ENCODE measurements at regions not wholly inside any gene's neighbourhood (a gene's known extent, or its start where the extent isn't known, plus 50 kb on each side); places are given as distances from the start of the nearest gene placed in this dataset.

DNA sequence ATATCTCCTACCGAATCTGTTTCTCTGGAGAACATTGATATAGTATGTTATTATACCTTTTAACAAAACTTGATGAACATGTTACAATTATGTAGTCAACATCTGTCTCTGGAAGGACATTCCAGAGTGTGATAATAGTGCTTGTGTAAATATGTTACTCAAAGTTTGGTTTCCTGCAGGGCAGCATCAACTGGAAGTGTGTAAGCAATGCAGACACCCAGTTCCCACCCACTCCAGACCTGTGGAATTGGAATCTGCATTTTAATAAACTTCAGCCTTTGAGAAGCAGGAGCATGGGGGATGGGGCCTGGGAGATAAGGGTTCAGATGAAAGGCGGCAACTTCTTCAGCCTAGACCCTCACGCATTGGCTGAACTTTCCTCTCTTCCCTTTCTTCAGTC is 398.9 kb downstream of the RND3 start:
- H3K79me2 ChIP-seq (ENCODE audit: insufficient read depth, low read length), result no peaks in the 10 kb centered on the region
- TF ChIP-seq, protein P1, sequence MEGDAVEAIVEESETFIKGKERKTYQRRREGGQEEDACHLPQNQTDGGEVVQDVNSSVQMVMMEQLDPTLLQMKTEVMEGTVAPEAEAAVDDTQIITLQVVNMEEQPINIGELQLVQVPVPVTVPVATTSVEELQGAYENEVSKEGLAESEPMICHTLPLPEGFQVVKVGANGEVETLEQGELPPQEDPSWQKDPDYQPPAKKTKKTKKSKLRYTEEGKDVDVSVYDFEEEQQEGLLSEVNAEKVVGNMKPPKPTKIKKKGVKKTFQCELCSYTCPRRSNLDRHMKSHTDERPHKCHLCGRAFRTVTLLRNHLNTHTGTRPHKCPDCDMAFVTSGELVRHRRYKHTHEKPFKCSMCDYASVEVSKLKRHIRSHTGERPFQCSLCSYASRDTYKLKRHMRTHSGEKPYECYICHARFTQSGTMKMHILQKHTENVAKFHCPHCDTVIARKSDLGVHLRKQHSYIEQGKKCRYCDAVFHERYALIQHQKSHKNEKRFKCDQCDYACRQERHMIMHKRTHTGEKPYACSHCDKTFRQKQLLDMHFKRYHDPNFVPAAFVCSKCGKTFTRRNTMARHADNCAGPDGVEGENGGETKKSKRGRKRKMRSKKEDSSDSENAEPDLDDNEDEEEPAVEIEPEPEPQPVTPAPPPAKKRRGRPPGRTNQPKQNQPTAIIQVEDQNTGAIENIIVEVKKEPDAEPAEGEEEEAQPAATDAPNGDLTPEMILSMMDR (IDR thresholded peaks at IDR 0.05; ENCODE audit: low read length), result no peak
- TF ChIP-seq EZH2 (IDR thresholded peaks at IDR 0.05; ENCODE audit: borderline replicate concordance, low read length), result no peak

DNA sequence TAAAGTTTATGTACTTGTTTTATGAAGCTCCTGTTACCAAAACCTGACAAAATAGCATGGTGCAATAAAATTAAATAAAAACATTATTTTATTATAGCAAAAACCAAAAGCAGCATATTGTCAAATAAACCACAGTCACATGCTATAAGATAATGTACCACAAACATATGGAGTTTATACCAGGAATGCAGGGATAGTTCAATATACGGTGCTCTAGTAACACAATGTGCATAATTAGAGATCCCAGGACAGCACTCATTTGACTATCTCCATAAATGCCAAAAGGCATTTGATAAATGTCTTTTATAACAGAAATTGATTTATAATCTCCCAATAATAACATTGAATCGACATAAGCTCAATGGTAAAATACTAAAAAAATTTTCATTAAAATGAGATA is 402.0 kb downstream of the RND3 start:
- Histone ChIP-seq H3F3A (ENCODE audit: insufficient read depth, low read length) (no peaks in the 10 kb centered on the region), H3K36me3 (ENCODE audit: insufficient read depth, low read length) (no peaks in the 10 kb centered on the region), H3K27me3 (ENCODE audit: insufficient read depth, low read length) (no peaks in the 10 kb centered on the region), H2AFZ (ENCODE audit: low read length) (no peak overlapping the region), H3K4me1 (ENCODE audit: insufficient read depth, low read length, severe bottlenecking) (no peaks in the 10 kb centered on the region), H3K9me2 (ENCODE audit: low read depth, low read length) (no peaks in the 10 kb centered on the region; the same call in 1 of the 2 replicates), H3K9me3 (ENCODE audit: low read length) (no peaks in the 10 kb centered on the region), H3K79me2 (ENCODE audit: insufficient read depth, low read length) (no peaks in the 10 kb centered on the region), H4K20me1 (ENCODE audit: insufficient read depth, low read length) (no peaks in the 10 kb centered on the region), H3K27ac (ENCODE audit: low read depth, low read length, poor library complexity, severe bottlenecking) (no peak overlapping the region), H3K4me2 (ENCODE audit: low read length) (no peak overlapping the region), H3K9ac (ENCODE audit: low read length) (no peak overlapping the region), H3K4me3 (ENCODE audit: low read depth, low read length, poor library complexity, severe bottlenecking) (no peak overlapping the region)
- TF ChIP-seq EZH2 (IDR thresholded peaks at IDR 0.05; ENCODE audit: borderline replicate concordance, low read length), result no peak
- TF ChIP-seq, protein P1 (IDR thresholded peaks at IDR 0.05; ENCODE audit: low read length), result no peak

More for the DNA sequence above, 398.9 kb downstream of the RND3 start:
- Histone ChIP-seq H3K4me1 (ENCODE audit: insufficient read depth, low read length, severe bottlenecking) (no peaks in the 10 kb centered on the region), H3F3A (ENCODE audit: insufficient read depth, low read length) (no peaks in the 10 kb centered on the region), H3K9me3 (ENCODE audit: low read length) (no peaks in the 10 kb centered on the region), H3K36me3 (ENCODE audit: insufficient read depth, low read length) (no peaks in the 10 kb centered on the region), H4K20me1 (ENCODE audit: insufficient read depth, low read length) (no peaks in the 10 kb centered on the region), H3K27ac (ENCODE audit: low read depth, low read length, poor library complexity, severe bottlenecking) (no peak overlapping the region), H3K9me2 (ENCODE audit: low read depth, low read length) (no peaks in the 10 kb centered on the region; the same call in 1 of the 2 replicates), H3K27me3 (ENCODE audit: insufficient read depth, low read length) (no peaks in the 10 kb centered on the region), H3K9ac (ENCODE audit: low read length) (no peak overlapping the region), H3K4me3 (ENCODE audit: low read depth, low read length, poor library complexity, severe bottlenecking) (no peak overlapping the region), H3K4me2 (ENCODE audit: low read length) (no peak overlapping the region), H2AFZ (ENCODE audit: low read length) (no peak overlapping the region)

DNA sequence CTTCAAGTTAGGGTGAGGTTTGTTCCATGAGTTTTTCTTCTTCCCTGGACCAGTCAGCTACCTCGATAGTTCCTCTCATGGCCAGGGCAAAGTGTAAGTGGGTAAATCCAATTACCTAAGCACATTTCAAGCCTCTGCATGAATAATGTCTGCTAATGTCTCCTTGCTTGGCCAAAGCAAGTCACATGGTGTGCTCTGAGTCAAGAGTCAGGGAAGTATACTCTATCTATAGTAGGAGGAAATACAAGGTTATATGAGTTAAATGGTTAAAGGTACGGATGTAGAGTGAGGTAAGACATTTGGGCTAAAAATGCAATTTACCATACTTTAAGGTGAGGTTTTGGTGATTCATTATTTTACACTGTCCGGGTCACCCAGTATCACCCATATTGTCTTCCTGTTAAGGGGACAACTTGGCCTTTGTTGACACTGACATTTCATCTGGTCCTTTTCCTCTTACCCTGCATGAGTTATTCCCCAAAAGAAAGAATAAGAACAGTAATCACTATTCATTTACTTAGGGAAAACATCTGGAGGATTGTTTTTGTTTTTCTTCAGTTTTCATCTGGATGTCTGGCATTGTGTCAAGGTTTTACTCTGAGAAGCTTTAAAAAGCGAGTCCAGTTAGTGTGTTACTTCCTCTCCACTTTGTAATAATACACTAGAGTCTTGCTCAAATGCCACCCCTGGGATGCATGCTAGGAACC is 405.5 kb downstream of the RND3 start:
- Histone ChIP-seq H4K20me1 (ENCODE audit: insufficient read depth, low read length) (no peaks in the 10 kb centered on the region), H3K9ac (ENCODE audit: low read length) (no peak overlapping the region), H3K4me2 (ENCODE audit: low read length) (no peak overlapping the region), H3K4me3 (ENCODE audit: low read depth, low read length, poor library complexity, severe bottlenecking) (no peak overlapping the region), H3K4me1 (ENCODE audit: insufficient read depth, low read length, severe bottlenecking) (no peaks in the 10 kb centered on the region), H3F3A (ENCODE audit: insufficient read depth, low read length) (no peaks in the 10 kb centered on the region), H3K9me3 (ENCODE audit: low read length) (no peaks in the 10 kb centered on the region), H3K27me3 (ENCODE audit: insufficient read depth, low read length) (no peaks in the 10 kb centered on the region), H3K79me2 (ENCODE audit: insufficient read depth, low read length) (no peaks in the 10 kb centered on the region), H3K27ac (ENCODE audit: low read depth, low read length, poor library complexity, severe bottlenecking) (no peak overlapping the region), H3K9me2 (ENCODE audit: low read depth, low read length) (no peaks in the 10 kb centered on the region; the same call in 1 of the 2 replicates), H2AFZ (ENCODE audit: low read length) (no peak overlapping the region), H3K36me3 (ENCODE audit: insufficient read depth, low read length) (no peaks in the 10 kb centered on the region)
- TF ChIP-seq, protein P1 (IDR thresholded peaks at IDR 0.05; ENCODE audit: low read length), result no peak
- TF ChIP-seq EZH2 (IDR thresholded peaks at IDR 0.05; ENCODE audit: borderline replicate concordance, low read length), result no peak
